ENCODE measurements at regions not wholly inside any gene's neighbourhood (a gene's known extent, or its start where the extent isn't known, plus 50 kb on each side); places are given as distances from the start of the nearest gene placed in this dataset.

GRCh38 chr21:17869115-17869514 lies 50.0 kb upstream of the C21orf91 start:
- DNase-seq: no peak
